HG03457 (cell line): ENCODE measurements at regions not wholly inside any gene's neighbourhood (a gene's known extent, or its start where the extent isn't known, plus 50 kb on each side); places are given as distances from the start of the nearest gene placed in this dataset.

Source experiments
- ATAC-seq: cut with Tn5 transposase; IDR thresholded peaks from one replicate; pipeline ENCODE4 v1.9.1; 2021; ENCODE audit warnings: moderate number of reproducible peaks; ENCODE audit not compliant: unreplicated experiment

DNA sequence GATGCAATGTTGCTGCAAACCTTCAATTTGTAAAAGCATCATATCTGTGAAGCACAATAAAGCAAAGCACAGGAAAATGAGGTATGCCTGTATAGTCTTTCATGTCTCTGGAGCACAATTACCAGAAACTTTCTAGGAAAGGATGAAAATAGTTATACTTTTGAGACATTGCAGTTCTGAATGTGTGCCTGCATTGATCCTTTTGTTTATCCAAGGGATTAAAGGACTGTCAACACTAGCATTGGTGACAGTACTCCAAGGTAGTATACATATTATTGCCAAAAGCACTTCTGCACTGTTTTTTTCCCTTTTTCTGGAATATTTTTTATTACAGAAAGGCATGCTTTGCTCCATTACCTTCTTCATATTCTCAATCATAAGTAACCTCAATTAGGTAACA lies 476.0 kb downstream of the GABRG1 start:
- ATAC-seq = no peak

DNA sequence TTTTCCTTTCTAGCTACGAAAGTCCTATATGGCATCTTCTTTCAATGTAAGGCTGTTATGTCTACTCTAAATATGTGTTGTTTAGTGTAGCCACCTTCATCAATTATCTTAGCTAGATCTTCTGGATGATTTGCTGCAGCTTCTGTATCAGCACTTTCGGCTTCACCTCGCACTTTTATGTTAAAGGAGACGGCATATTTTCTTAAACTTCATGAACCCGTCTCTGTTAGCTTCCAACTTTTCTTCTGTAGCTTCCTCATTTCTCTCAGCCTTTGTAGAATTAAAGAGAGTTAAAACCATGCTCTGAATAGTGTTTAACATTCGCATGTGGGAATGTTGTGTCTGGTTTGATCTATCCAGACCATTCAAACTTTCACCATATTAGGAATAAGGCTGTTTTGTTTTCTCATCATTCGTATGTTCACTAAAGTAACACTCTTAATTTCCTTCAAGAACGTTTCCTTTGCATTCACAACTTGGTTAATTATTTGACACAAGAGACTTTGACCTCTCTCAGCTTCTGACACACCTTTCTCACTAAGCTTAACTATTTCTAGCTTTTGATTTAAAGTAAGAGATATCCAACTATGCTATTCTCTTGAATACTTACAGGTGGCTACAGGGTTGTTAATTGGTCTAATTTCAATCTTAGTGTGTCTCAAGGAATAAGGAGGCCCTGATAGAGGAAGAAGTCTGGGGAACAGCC lies 476.8 kb downstream of the GABRG1 start:
- ATAC-seq = no peak

DNA sequence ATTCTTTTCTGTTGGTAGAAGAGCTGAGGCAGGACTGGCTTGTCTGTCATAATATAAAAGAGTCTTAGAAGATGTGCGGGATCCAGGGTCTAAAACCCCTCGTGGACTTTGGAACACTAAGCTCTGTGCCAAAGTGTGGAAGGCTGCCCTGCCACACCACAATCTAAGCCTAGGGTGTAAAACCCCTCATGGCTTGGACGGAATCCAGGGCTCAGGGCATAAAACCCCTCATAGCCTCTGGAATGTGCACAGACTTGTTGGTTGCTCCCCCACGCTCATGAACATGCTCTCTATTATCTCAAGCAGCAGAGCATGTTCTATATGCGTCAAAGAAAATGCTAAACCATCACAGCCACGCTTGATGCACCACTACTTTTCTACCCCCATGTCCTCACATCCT lies 483.6 kb downstream of the GABRG1 start:
- no peak for ATAC-seq

DNA sequence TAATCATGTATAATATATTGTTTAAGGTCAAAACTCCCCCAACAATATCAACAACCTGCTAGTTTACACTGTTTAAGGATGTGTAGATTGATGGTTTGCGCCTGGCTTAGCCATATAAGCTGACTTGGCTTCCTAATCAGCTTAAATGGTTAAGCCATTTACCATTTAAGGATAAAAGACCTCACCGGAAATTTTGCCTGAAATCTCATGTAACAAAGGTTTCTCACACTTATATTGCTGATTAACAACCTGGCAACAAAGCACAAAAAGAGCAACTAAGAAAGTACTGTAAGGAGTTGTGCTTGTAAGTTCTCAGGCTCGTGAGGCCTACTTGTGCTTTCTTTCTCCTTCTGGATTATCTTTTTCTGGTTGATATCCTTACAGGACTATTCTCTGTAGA lies 485.2 kb downstream of the GABRG1 start:
- ATAC-seq = no peak

DNA sequence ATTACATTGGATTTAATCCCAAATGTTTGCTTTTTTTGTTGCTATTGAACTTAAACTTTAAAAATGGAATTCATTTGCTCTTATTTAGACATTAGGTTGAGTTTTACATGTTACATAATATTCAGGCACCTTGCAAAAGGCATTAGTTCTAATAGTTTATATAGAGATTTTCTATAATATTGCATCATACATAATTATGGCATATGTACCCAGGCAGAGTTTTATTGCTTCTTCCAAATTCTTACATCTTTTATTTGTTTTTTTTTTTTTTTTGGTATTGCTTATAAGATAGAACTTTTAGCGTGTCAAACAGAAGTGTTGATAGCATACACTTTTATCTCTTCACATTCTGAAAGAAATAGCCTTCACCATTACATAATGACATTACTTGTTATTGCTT lies 487.7 kb downstream of the GABRG1 start:
- ATAC-seq = no peak

DNA sequence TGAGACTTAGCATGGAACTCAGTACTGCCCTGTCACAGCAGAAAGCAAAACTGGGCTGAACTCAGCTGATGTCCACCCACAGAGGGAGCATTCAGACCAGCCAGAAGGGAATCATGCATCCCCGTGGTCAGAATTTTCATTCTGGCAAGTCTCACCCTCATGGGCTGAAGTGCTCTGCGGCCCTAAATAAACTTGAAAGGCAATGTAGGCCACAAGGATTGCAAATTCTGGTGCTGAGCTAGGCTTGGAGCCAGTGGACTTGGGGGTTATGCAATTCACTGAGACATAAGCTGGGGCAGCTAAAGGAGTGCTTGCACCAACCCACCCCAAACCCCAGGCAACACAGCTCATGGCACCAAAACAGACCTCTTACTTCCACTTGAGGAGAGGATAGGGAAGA lies 494.1 kb downstream of the GABRG1 start:
- no peak for ATAC-seq

DNA sequence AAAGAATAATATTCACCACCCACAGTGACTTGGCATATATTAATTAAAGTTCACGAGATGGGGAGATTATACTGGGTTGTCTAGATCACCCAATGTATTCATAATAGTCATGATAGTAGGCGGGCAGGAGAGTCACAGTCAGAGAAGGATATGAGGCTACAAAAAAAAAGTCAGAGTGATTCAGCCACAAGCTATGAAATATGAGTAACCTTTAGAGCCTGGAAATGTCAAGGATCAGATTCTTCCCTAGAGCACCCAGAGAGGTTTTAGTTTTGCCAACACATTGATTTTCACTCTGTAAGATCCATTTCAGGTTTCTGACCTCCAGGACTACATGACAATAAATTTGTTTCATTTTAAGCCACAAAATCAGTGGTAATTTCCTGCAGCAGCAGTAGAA lies 501.9 kb downstream of the GABRG1 start:
- ATAC-seq = no peak

DNA sequence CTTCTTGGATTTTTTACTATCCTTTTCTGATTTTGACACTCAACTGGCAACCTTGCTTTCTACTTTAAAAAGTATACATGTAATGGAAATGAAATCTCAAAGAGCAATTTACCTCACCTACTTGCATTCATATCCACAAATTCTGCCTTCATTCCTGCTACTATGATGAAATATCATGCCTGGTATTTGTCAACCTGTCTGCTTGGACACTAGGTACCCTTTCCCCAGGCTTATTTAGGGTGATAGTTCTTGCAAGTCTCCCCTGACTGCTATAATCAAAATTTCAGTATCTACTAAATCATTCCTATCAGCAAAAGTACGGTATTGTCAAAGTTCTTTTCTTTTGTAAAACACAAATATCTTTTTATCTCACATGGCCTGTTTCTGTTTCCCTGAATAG lies 503.0 kb downstream of the GABRG1 start:
- no peak for ATAC-seq

DNA sequence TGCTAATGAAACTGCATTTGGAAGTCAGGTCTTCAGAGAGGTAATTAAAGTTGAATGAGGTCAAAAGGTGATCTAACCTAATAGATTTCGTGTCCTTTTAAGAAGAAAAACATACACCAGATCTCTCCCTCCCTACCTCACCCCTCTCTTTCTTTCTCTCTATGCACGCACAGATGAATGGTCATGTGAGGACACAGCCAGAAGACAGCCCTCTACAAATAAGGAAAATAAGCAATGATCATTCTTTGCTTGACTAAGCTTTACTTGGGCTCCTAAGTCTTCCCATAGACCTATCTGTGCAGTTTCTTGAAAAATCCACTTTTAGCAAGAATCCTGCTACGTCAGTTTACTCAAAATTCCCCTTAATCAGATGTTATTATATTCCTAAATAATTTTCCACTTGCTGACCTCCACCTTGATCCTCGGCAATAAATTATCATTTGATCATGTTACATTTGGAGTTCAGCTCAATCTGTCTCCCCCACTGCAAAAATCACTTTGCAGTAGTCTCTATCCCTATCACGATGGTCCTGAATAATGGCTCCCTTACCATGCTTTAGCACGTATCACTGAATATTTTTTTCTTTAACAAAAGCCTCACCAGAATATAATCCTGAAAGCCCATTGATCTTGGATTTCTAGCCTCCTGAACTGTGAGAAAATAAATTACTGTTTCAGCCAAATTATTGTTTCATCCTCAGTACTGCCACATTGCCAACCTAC lies 527.3 kb downstream of the GABRG1 start:
- no peak for ATAC-seq

DNA sequence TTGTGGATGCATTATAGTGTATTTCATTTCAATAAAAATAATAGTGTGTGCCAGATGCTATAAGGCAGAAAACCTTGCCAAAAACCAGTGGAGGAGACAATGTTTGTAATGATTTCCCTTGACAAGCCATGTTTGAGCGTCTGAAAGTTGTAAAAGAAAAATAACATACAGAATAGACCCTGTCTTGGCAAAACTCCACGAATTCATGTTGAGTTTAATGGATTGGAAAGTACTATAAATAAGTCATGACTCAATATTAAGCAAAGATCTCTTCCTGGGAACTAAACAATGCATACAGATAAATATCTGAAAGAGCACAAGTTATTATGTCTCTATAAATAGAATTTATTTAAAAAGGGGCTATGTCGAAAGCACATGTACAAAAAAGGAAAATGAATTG lies 543.5 kb downstream of the GABRG1 start:
- ATAC-seq = no peak

DNA sequence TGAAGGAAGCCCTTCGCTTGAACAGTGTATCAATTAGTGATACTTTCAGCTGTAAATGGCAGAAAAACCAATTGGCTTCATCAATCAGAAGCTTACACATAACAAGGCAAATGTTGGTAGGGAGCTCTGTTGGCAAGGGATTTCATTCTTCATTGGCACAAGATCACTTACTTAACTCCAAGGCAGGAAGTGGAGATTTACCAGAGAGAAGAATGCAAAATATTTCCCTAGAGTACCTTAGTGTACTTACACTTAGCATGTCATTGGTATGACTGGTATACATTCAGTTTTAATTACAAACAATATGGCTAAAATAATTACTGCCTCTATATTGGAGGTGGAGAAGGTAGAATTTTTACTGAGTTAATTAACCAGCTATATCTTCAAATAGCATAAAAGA lies 545.0 kb downstream of the GABRG1 start:
- no peak for ATAC-seq

DNA sequence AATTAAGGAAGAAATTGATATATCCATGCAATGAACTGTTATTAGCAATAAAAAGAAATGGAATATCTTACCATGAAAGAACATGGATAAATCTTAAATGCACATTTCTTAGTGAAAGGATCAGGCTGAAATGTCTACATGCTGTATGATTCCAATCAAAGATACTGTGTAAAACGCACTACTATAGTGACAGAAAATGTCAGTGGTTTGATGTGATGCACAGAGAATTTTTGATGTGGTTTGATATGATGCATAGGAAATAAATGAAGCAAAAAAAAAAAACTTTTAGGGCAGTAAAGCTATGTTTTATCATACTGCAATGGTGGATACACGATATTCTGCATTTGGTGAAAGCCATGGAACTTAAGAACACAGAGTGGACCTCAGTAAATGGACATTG lies 547.6 kb downstream of the GABRG1 start:
- no peak for ATAC-seq

DNA sequence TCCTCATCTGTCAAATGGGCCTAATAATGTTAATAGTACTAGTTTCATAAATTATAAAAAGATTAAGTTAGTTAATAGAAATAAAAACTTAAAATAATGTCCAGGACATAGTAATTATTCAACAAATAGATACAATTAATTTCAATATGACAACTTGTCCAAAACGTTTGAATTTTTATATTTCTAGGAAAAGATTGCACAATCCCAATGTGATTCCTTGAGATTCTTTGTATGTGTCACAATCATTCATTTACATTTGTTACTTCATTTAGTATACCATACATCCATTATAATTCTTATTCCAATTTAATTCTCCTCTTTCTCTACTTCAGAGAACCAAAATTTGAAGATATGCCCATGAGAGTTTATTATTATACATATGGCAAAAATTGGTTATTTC lies 554.2 kb downstream of the GABRG1 start:
- ATAC-seq = no peak

DNA sequence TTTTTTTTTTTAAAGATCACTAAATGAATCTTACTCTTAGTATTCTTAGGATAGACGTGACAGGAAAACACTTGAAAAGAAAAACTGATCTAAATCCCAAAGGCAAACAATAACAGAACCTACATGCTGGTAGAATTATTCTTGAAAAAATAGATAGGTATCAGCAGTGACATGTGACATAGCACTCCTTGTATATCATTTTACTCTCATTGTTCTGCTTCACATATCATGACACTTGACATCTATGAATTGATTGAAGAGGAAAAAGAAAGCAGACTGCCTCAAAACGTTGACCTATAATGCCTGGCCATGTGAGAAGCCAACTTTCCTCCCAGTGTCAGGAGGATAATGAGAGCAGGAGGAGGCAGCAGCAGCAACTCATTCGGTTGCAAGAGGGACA lies 555.2 kb downstream of the GABRG1 start:
- no peak for ATAC-seq

DNA sequence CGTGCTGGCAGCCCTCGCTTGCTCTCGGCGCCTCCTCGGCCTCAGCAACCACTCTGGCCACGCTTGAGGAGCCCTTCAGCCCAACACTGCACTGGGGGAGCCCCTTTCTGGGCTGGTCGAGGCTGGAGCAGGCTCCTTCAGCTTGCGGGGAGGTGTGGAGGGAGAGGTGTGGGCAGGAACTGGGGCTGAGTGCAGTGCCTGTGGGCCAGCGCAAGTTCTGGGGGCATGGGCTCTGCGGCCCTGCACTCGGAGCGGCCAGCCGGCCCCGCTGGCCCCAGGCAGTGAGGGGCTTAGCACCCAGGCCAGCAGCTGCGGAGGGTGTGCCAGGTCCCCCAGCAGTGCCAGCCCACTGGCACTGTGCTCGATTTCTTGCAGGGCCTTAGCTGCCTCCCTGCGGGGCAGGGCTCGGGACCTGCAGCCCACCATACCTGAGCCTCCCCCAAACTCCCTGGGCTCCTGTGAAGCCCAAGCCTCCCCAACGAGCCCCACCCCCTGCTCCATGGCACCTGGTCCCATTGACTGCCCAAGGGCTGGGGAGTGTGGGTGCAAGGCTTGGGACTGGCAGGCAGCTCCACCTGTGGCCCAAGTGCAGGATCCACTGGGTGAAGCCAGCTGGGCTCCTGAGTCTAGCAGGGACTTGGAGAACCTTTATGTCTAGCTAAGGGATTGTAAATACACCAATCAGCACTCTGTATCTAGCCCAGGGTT lies 556.8 kb downstream of the GABRG1 start:
- no peak for ATAC-seq

DNA sequence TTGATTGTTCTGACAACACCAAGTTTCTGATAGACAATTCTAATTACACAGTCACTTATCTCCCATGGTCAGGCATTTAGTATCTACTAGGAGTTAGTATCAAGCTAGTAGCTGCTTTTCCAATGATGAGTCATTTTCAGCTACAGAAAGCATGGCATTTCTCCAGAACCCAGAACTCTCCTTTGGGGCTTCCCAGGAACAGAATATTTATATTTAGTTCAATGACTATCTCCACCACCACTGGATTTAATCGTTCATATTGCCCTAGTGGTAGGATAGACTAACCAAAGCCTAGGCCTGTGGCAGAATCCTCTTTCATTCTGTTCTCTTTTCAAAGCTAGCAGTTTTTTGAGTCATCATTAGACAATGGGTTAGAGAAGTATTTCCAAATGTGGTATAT lies 569.4 kb downstream of the GABRG1 start:
- ATAC-seq = no peak

DNA sequence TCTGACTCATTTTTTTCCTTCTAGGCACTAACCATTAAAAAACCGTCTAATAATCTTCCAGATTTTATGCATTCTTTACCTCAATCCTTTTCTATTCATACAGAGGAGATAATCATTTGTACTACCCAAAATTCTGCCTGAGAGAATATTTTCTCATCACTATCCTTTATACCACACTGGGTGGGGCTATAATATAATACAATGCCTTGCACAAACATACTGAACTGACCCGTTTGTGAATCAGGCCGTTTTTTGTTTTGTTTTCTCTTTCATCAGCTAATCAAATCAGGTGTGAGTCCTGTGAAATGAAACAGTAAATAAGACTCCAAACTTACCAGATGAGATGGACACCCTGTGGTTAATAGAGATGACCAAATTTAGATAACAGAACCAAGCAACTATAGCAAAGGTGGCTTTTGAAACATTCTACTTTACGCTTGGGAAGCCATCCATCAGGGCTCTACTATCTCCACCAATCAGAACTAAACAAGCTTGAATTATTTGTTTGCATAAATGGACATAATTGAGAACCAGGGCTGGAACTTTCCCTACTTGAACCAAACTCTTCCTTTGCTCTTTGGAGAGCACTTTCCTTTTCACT lies 573.0 kb downstream of the GABRG1 start:
- ATAC-seq = no peak

DNA sequence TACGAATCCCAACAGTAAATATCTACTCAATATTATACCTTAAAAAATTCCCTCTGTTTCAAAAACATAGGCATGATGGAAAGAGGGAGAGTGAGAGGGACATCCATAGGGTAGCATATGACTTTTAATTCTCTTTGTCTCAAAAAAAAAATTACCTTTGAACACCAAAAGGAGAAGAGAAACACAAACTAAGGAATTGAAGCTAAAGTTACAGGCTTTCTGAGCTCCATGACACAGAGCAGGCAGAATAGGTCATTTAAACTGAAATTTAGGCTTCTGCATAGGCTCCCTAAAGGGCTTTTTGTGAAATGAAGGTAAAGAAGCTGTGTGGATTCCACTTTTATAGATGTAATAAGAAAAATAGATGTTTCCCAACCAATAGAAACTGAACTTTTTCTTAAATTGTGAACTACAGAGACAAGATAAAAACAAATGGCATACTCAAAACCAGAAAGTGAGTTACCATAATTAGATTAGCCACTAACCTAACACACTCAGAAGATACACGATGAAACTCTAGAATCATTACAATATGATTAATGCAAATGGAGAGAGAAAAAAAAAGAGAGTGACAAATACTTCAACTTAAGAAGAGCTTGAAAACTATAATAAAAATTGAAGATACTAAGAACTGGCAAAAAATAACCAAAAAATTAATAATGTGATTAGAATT lies 584.6 kb downstream of the GABRG1 start:
- ATAC-seq = no peak

DNA sequence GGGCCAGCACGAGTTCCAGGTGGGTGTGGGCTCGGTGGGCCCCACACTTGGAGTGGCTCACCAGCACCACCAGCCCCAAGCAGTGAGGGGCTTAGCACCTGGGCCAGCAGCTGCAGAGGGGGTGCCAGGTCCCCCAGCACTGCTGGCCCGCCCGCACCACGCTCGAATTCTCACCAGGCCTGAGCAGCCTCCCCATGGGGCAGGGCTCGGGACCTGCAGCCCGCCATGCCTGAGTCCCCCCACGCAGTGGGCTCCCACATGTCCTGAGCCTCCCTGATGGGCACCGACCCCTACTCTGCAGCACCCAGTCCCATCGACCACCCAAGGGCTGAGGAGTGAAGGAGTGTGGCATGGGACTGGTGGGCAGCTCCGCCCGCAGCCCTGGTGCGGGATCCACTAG lies 593.4 kb downstream of the GABRG1 start:
- no peak for ATAC-seq

DNA sequence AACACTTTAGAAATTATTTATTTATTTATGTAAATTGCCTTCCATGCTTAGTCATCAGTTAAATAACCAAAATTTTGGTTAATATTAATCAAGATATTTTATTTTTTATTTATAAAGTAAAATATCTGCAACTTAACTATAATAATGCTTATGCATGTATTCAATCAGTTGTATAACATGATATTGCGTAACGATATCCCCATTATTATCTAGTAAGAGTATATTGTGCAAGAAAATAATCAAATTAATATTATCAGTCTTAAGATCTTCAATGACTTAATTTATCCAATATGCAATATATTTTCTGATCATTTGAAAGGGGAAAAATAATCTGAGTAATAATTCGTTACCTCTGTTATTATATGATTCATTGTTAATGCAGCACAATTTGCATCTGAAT lies 596.7 kb downstream of the GABRG1 start:
- ATAC-seq = no peak

DNA sequence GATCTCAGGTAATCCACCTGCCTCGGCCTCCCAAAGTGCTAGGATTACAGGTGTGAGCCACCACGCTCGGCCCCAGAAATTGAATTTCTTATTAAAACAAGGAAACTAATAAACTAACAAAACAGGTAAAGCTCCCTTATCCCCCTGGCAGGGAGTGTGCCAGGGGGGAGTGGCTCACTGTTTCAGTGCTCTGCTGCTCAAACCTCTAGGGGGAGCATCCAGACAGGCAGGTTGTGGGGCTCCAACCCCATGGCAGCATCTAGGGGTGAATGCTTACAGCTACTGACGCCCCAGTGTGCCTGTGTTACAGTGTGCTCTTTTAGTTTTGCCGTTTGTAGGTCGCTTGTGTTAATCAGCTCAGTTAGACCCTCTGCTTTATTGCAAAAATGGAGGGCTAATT lies 605.0 kb downstream of the GABRG1 start:
- ATAC-seq = no peak
